OCI-LY3 (cell line): ENCODE measurements at regions not wholly inside any gene's neighbourhood (a gene's known extent, or its start where the extent isn't known, plus 50 kb on each side); places are given as distances from the start of the nearest gene placed in this dataset.

Source experiments
- CTCF ChIP-seq: fragments of 200-600, 300-600 bp; sonication (generic); IDR thresholded peaks from 2 replicates; pipeline ENCODE4 v1.5.1; 2014; ENCODE audit warnings: antibody characterized with exemption, low read length, low read depth
- EZH2phosphoT487 ChIP-seq: fragments of 200-600 bp; shearing (Covaris generic); IDR thresholded peaks from 2 replicates; pipeline ENCODE4 v1.6.1; 2018; ENCODE audit warnings: antibody characterized with exemption, mixed run types, low read depth

- no peak for TF ChIP-seq CTCF
- no peak for TF ChIP-seq EZH2phosphoT487
Measured at GRCh38 chr9:73029346-73029745, 76.5 kb upstream of the ALDH1A1 start.
